GM12872 (cell line): ENCODE measurements at regions not wholly inside any gene's neighbourhood (a gene's known extent, or its start where the extent isn't known, plus 50 kb on each side); places are given as distances from the start of the nearest gene placed in this dataset.

ENCODE experiments used
- CTCF ChIP-seq: IDR thresholded peaks from 3 replicates; pipeline ENCODE4 v1.5.1; 2011; ENCODE audit warnings: low read depth, mild to moderate bottlenecking, low read length, moderate library complexity; ENCODE audit not compliant: insufficient read depth

GRCh38 chr16:5870886-5871691, 773.5 kb upstream of the EEF2KMT start:
- TF ChIP-seq CTCF: no peak

GRCh38 chr16:5867250-5867649, 769.7 kb upstream of the EEF2KMT start:
- TF ChIP-seq CTCF: no peak

GRCh38 chr16:5865236-5865635, 767.6 kb upstream of the EEF2KMT start:
- no peak for TF ChIP-seq CTCF

GRCh38 chr16:5863071-5863606, 765.5 kb upstream of the EEF2KMT start:
- TF ChIP-seq CTCF: no peak

- TF ChIP-seq CTCF: no peak
Measured at GRCh38 chr16:5862103-5862840, 764.7 kb upstream of the EEF2KMT start.

- TF ChIP-seq CTCF: no peak
Measured at GRCh38 chr16:5861241-5861640, 763.6 kb upstream of the EEF2KMT start.

- no peak for TF ChIP-seq CTCF
Measured at GRCh38 chr16:5858180-5858579, 760.6 kb upstream of the EEF2KMT start.
